GM12878 (cell line): ENCODE measurements at regions not wholly inside any gene's neighbourhood (a gene's known extent, or its start where the extent isn't known, plus 50 kb on each side); places are given as distances from the start of the nearest gene placed in this dataset.

Source experiments
- ATAC-seq: fragments of 200-7000 bp; cut with Tn5 transposase; 3 replicates; pipeline ENCODE4 v1.9.1; 2020; ENCODE audit warnings: mild to moderate bottlenecking, moderate library complexity
- BruUV-seq: library from RNA; stranded (reverse); fragments of 400-500 nt; replicated peaks from 2 replicates; lab custom pipeline; 2021; lab: Mats Ljungman, UMichigan
- CTCF ChIA-PET: fragments of 300-600 bp; sonication (Branson Sonifier 250); formaldehyde crosslinking; extraction: SDS; loops from one replicate; lab custom pipeline; 2021; ENCODE audit warnings: inconsistent platforms; lab: Yijun Ruan, JAX
- POLR2A ChIA-PET: fragments of 350-600 bp; formaldehyde crosslinking; extraction: SDS; loops from one replicate; lab custom pipeline; 2021; ENCODE audit warnings: inconsistent platforms; lab: Charles Lee
- RAD21 ChIA-PET: fragments of 300-600 bp; sonication (Branson Sonifier 250); formaldehyde crosslinking; loops from one replicate; lab custom pipeline; 2023; ENCODE audit warnings: antibody characterized with exemption; ENCODE audit not compliant: unreplicated experiment; lab: Charles Lee
- SMC1A ChIA-PET: fragments of 300-600 bp; sonication (Branson Sonifier 250); formaldehyde crosslinking; loops from one replicate; lab custom pipeline; 2023; ENCODE audit not compliant: unreplicated experiment, uncharacterized antibody; lab: Charles Lee
- DNase-seq: peaks from one replicate; pipeline ENCODE4 v3.0.0-alpha.2; 2011; ENCODE audit warnings: low read depth, low spot score
- FAIRE-seq: peaks from 3 replicates; lab custom pipeline; 2011; peaks lifted over from hg19 to GRCh38; lab: Jason Lieb, UNC
- H2AFZ ChIP-seq: 2 replicates; pipeline ENCODE4 v1.6.0; 2011; ENCODE audit warnings: low read depth, low read length, control low read depth; ENCODE audit not compliant: control insufficient read depth
- H3K27ac ChIP-seq: 2 replicates; pipeline ENCODE4 v1.5.1; 2011; ENCODE audit warnings: control low read depth; ENCODE audit not compliant: control insufficient read depth, insufficient read depth
- H3K27me3 ChIP-seq, 2 experiments: replicated peaks in 1 of 2; 2 replicates each; pipeline versions ENCODE4 v1.6.0 to v1.6.1; 2011; ENCODE audit warnings: low read length in 1 of 2; ENCODE audit not compliant: control insufficient read depth in 2 of 2, insufficient read depth in 2 of 2
- H3K36me3 ChIP-seq, 2 experiments: 2 replicates each; pipeline ENCODE4 v1.5.1; 2011; ENCODE audit warnings: low read length in 1 of 2; ENCODE audit not compliant: control insufficient read depth in 2 of 2, insufficient read depth in 2 of 2
- H3K4me1 ChIP-seq: 2 replicates; pipeline ENCODE4 v1.6.1; 2011; ENCODE audit warnings: mild to moderate bottlenecking, low read length, moderate library complexity, mixed read lengths; ENCODE audit not compliant: control insufficient read depth, insufficient read depth
- H3K4me2 ChIP-seq: 2 replicates; pipeline ENCODE4 v1.6.0; 2011; ENCODE audit warnings: control low read depth; ENCODE audit not compliant: control insufficient read depth, insufficient read depth
- H3K4me3 ChIP-seq: fragments of 200-600 bp; sonication (generic); 2 replicates; pipeline ENCODE4 v1.5.1; 2016
- H3K79me2 ChIP-seq: 2 replicates; pipeline ENCODE4 v1.6.0; 2011; ENCODE audit warnings: low read length; ENCODE audit not compliant: control insufficient read depth, insufficient read depth
- H3K9ac ChIP-seq: 2 replicates; pipeline ENCODE4 v1.8.0; 2011; ENCODE audit warnings: low read length, control low read depth, mixed read lengths; ENCODE audit not compliant: control insufficient read depth, insufficient read depth
- H3K9me3 ChIP-seq: replicated peaks from 3 replicates; pipeline ENCODE4 v1.5.1; 2011; ENCODE audit warnings: mild to moderate bottlenecking, low read length; ENCODE audit not compliant: control insufficient read depth, insufficient read depth
- H4K20me1 ChIP-seq: 2 replicates; pipeline ENCODE4 v1.6.0; 2011; ENCODE audit not compliant: control insufficient read depth, insufficient read depth
- GABPA ChIP-seq: IDR thresholded peaks from 2 replicates; pipeline ENCODE4 v1.6.1; 2014; ENCODE audit warnings: antibody characterized with exemption, low read depth, mild to moderate bottlenecking, inconsistent platforms
- GATAD2B ChIP-seq: fragments of 450-650 bp; conservative IDR thresholded peaks from 2 replicates; pipeline ENCODE4 v1.6.1; 2017; ENCODE audit warnings: low read depth, mild to moderate bottlenecking, moderate library complexity
- IKZF2 ChIP-seq, 2 experiments: fragments of 450-650 bp; IDR thresholded peaks; 2 replicates each; pipeline ENCODE4 v1.6.1; 2017; ENCODE audit warnings: mild to moderate bottlenecking in 2 of 2, moderate library complexity in 2 of 2
- MEF2B ChIP-seq: fragments of 450-650 bp; IDR thresholded peaks from 2 replicates; pipeline ENCODE4 v1.6.1; 2018; ENCODE audit warnings: mild to moderate bottlenecking, moderate library complexity; ENCODE audit not compliant: partially characterized antibody, poor library complexity, severe bottlenecking
- MYC ChIP-seq: IDR thresholded peaks from 2 replicates; pipeline ENCODE4 v1.6.1; 2011; ENCODE audit warnings: mild to moderate bottlenecking, low read length, moderate library complexity, inconsistent platforms; ENCODE audit not compliant: insufficient read depth, insufficient replicate concordance, insufficient read length, severe bottlenecking
- POLR2AphosphoS2 ChIP-seq: IDR thresholded peaks from 2 replicates; pipeline ENCODE4 v1.6.1; 2011; ENCODE audit warnings: low read depth, mild to moderate bottlenecking, low read length, improper control_type of control experiment, moderate library complexity
- RBBP5 ChIP-seq: fragments of 200-600 bp; sonication (generic); conservative IDR thresholded peaks from 2 replicates; pipeline ENCODE4 v1.6.1; 2016
- SIN3A ChIP-seq: IDR thresholded peaks from 2 replicates; pipeline ENCODE4 v1.6.1; 2012; ENCODE audit warnings: low read depth, low read length, improper control_type of control experiment
- SREBF2 ChIP-seq: IDR thresholded peaks from 2 replicates; pipeline ENCODE4 v1.6.1; 2012; ENCODE audit warnings: mild to moderate bottlenecking, low read length
- USF2 ChIP-seq: IDR thresholded peaks from 2 replicates; pipeline ENCODE4 v1.6.1; 2011; ENCODE audit warnings: low read depth, low read length, improper control_type of control experiment, borderline replicate concordance
- ZNF217 ChIP-seq: fragments of 450-650 bp; IDR thresholded peaks from 2 replicates; pipeline ENCODE4 v1.6.1; 2017; ENCODE audit warnings: antibody characterized with exemption, mild to moderate bottlenecking
- ZZZ3 ChIP-seq: IDR thresholded peaks from 2 replicates; pipeline ENCODE4 v1.6.1; 2011; ENCODE audit warnings: low read depth; ENCODE audit not compliant: control insufficient read depth, insufficient read length
- WGBS: methylation state at CpG from one replicate; pipeline ENCODE4 v1.1.6; 2016; ENCODE audit warnings: low lambda C conversion rate; ENCODE audit not compliant: insufficient replicate concordance, insufficient coverage; ENCODE audit errors: missing lambda C conversion rate; 5-methylcytosine and 5-hydroxymethylcytosine counted together
- in situ Hi-C: fragments of 300-500 bp; cut with MboI; formaldehyde crosslinking; loops from 9 replicates; pipeline ENCODE4 v1.14.3; 2018; ENCODE audit warnings: mixed read lengths
- intact Hi-C: fragments of 100-400 bp; cut with micrococcal nuclease; formaldehyde crosslinking; loops from one replicate; pipeline ENCODE4 v1.14.2; 2022; ENCODE audit not compliant: unreplicated experiment
- TF ChIP-seq, protein P1 (sequence below): fragments of 450-650 bp; formaldehyde crosslinking; IDR thresholded peaks from 2 replicates; pipeline ENCODE4 v1.4.0; 2022; ENCODE audit warnings: mild to moderate bottlenecking, moderate library complexity

GRCh38 chr2:129345540-129345939 is 633.9 kb upstream of the RAB6C start:
- in situ Hi-C loops = no loop called here
- peaks cover 13% of the 10 kb centered on the region for H3K4me1 ChIP-seq
- no peak overlapping the region for H2AFZ ChIP-seq
- H4K20me1 ChIP-seq = no peaks in the 10 kb centered on the region
- H3K36me3 ChIP-seq = no peaks in the 10 kb centered on the region
- POLR2A ChIA-PET = no interaction called here
- no peak overlapping the region for H3K27ac ChIP-seq
- intact Hi-C loops = no loop called here
- H3K4me3 ChIP-seq = no peak overlapping the region
- BruUV-seq = no TSS peak
- no peak overlapping the region for H3K4me2 ChIP-seq
- H3K9ac ChIP-seq = no peak overlapping the region
- DNase-seq (no peak), FAIRE-seq (no peak), ATAC-seq (no peak)
- SMC1A ChIA-PET = no interaction called here
- CTCF ChIA-PET = no interaction called here
- RAD21 ChIA-PET = no interaction called here
- H3K79me2 ChIP-seq = no peaks in the 10 kb centered on the region
- WGBS = 100% methylated on average over 1 of the region's 1 CpG
- peaks cover 1% of the 10 kb centered on the region; the same call in 1 of the 3 replicates for H3K9me3 ChIP-seq
- no peaks in the 10 kb centered on the region for H3K27me3 ChIP-seq
- no peak for TF ChIP-seq IKZF2 (IDR thresholded peaks at IDR 0.05)
- TF ChIP-seq, protein P1, sequence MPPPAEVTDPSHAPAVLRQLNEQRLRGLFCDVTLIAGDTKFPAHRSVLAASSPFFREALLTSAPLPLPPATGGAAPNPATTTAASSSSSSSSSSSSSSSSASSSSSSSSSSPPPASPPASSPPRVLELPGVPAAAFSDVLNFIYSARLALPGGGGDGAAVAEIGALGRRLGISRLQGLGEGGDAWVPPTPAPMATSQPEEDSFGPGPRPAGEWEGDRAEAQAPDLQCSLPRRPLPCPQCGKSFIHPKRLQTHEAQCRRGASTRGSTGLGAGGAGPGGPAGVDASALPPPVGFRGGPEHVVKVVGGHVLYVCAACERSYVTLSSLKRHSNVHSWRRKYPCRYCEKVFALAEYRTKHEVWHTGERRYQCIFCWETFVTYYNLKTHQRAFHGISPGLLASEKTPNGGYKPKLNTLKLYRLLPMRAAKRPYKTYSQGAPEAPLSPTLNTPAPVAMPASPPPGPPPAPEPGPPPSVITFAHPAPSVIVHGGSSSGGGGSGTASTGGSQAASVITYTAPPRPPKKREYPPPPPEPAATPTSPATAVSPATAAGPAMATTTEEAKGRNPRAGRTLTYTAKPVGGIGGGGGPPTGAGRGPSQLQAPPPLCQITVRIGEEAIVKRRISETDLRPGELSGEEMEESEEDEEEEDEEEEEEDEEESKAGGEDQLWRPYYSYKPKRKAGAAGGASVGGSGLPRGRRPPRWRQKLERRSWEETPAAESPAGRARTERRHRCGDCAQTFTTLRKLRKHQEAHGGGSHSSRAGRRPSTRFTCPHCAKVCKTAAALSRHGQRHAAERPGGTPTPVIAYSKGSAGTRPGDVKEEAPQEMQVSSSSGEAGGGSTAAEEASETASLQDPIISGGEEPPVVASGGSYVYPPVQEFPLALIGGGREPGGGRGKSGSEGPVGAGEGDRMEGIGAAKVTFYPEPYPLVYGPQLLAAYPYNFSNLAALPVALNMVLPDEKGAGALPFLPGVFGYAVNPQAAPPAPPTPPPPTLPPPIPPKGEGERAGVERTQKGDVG (CRISPR knock-in tag) = no peak
- no peak for TF ChIP-seq POLR2AphosphoS2
- TF ChIP-seq MYC = no peak
- no peak for TF ChIP-seq SREBF2
- no peak for TF ChIP-seq USF2
- TF ChIP-seq GATAD2B = no peak
- no peak for TF ChIP-seq MEF2B
- TF ChIP-seq RBBP5 = no peak
- TF ChIP-seq ZNF217 = no peak
- TF ChIP-seq SIN3A = no peak
- no peak for TF ChIP-seq ZZZ3
- no peak for TF ChIP-seq GABPA
